HG02943 (cell line): ENCODE measurements at regions not wholly inside any gene's neighbourhood (a gene's known extent, or its start where the extent isn't known, plus 50 kb on each side); places are given as distances from the start of the nearest gene placed in this dataset.

Experiments
- ATAC-seq: cut with Tn5 transposase; IDR thresholded peaks from one replicate; pipeline ENCODE4 v1.9.1; 2021; ENCODE audit warnings: mild to moderate bottlenecking, low read depth, moderate library complexity; ENCODE audit not compliant: unreplicated experiment

DNA sequence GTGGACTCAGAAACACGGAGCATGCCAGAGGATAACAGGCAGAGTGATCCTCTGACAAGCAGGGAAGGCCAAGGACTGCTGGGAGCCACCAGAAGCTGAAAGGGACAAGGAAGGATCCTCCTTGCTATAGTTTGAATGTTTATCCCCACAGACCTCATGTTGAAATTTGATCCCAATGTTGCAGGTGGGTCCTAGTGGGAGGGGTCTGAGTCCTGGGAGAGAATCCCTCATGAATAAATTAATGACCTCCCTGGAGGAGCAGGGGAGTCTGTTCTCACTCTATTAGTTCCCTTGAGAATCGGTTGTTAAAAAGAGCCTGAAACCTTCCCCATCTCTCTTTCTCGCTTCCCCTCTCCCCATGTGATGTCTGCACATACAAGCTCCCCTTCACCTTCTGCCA is 124.4 kb downstream of the FBXO15 start:
- no peak for ATAC-seq

- ATAC-seq, result no peak
Measured at GRCh38 chr18:74019864-74020263, 127.8 kb downstream of the FBXO15 start.

GRCh38 chr18:74013955-74014354 is 133.7 kb downstream of the FBXO15 start:
- ATAC-seq, result no peak

GRCh38 chr18:74012954-74013630 is 134.5 kb downstream of the FBXO15 start:
- ATAC-seq, result no peak

- ATAC-seq, result no peak
Measured at GRCh38 chr18:74006143-74006542, 141.5 kb downstream of the FBXO15 start.

GRCh38 chr18:74005320-74006109 is 142.1 kb downstream of the FBXO15 start:
- ATAC-seq, result no peak

GRCh38 chr18:73992242-73993022 is 155.2 kb downstream of the FBXO15 start:
- no peak for ATAC-seq

- ATAC-seq, result no peak
Measured at GRCh38 chr18:73991570-73991969, 156.1 kb downstream of the FBXO15 start.

GRCh38 chr18:73990258-73990657 is 157.4 kb downstream of the FBXO15 start:
- no peak for ATAC-seq

DNA sequence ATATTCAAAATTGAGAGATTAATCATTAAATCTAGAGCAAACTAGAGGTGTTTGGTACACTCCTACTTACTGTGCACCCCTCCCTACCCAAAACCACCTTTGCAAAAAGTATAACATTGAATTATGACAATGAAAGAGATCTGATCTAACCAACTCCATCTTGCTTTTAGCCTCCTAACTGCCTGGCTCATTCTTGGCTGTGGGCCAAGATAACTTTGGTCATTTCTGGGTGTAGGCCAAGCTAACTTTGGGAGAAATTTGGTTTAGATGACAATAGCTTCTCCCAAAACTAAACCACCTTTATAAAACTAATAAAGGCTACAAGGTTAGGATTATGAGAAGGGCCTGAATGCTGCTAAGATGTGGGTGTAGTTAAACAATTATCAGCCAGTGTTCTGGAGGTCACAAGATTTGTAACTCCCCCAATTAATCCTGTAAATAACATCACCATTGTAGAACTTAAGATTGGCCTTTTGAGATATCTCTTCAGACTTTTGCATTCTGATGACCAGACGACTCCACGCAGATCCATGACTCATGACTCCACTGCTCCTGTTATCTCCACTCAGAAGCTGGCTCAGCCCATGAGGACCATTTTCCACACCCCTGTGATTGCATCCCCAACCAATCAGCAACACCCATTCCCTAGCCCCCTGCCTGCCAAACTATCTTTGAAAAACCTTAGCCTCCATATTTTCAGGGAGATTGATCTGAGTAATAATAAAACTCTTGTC is 160.2 kb downstream of the FBXO15 start:
- no peak for ATAC-seq

DNA sequence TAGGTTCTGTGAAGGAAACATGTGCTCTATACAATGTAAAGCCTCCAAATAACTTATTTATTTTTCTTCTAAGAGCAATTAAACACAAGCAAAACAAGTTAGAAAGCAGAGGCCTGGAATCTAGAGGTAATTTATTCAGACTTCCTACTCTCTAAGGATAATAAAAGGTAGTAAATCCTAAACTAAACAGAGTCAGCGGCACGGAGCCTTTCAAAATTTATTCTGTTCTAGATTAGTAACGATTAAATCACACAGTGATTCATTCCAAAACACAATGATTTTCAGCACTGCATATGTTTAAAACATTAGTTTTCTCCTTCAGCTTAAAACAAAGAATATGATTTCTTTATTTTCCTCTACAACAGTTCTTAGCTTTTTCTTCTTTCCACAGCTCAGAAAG is 160.9 kb downstream of the FBXO15 start:
- no peak for ATAC-seq

DNA sequence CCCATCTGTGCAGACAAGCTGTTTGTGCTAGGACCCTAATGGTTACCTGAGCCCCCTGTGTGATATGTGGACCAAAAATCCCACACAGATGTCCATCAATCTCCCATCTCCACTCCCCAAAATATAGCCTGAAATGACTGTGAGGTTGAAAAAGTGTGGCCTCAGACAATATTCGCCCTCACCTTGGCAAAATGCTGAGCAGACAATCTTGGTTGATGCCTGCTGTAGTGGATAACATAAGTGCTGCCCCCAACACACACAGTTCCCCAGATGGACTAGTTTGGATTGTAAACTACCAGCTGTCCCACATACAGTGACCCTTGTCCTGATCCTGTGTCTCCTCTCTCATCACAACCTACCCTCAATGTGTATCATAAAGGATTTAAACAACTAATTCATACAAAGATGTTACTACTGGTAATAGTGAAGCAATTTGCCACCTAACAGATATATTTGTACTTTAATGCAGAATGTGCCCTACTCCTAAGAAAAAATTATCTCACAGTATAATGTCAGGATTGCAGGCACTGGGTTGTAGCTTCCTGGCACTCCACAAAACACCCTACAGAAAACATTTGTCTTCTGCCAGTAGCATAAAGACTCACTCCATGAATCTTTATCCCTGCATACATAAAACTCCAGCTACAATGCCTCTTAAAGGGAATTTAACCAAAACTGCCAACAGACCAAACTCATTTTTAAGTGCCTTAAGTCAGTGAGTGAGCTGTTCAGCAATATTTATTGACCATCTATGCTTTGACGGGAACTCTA is 161.6 kb downstream of the FBXO15 start:
- no peak for ATAC-seq

- no peak for ATAC-seq
Measured at GRCh38 chr18:73983970-73984369, 163.7 kb downstream of the FBXO15 start.

DNA sequence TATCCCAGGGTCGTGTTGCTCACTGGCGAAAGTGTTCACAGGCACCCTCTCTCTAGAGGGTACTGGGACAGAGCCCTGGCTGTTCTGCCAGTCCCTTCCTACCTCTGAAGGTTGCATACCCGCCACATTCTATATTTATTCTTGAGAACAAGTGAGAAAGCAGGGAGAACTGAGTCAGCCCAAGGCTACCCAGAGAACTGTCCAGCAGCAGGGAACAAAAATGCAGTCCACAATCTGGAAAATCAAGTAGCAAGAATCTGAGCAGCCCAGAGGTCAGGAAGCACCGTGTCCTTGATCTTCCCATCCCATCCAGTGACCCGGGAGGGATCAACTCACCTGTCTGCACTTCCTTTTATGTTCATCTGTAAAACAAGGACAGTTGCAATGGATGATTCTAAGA is 164.1 kb downstream of the FBXO15 start:
- no peak for ATAC-seq

GRCh38 chr18:73981796-73982195 is 165.8 kb downstream of the FBXO15 start:
- ATAC-seq, result no peak

DNA sequence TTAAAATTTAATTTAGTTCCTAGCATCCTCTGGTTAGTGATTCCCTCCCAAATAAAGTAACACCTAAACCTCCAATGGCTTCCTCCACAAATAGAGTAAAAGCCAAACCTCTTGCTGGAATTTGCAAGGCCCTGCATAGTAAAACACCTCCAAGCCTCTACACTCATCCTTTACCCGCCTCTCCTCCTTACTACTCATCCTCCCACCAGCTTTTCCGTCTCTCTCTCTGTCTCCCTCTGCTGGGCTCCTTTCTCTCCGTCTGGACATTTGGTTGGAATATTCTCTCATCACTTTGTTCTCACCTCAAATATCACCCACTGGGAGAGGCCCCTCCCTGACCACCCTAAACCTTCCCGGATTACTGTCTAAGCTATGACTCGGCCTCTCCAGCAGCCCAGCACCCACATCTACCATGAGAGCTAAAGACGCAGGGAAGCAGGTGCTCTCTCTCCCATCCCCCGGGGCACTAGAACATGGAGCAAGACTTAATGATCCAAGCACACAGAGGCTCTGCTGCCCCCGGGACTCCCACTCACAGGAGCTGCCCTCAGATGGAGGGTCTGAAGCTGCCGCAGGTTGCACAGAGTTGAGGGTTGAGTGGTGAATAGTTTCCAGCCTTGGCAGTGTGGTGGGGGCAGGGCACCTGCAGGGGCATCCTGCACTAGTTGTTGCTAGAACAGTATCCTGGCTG is 167.2 kb downstream of the FBXO15 start:
- no peak for ATAC-seq

DNA sequence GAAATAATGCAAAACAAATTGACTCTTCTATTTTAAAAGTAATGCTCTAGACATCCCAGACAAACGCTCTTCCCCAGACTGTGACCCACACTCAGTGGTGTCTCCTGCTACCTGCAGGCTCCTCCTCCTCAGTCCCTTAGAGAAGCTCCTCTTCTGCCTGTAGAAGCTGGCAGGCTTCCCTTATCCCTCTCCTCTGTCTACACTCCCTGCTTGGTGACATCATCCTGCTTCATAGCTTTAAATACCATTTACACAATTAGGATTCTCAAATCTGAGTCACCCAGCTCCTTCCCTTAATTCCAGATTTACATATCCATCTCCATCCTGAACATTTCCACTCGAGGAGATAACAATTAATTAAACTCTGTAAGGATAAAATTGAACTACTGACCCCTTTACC is 167.9 kb downstream of the FBXO15 start:
- ATAC-seq, result no peak

DNA sequence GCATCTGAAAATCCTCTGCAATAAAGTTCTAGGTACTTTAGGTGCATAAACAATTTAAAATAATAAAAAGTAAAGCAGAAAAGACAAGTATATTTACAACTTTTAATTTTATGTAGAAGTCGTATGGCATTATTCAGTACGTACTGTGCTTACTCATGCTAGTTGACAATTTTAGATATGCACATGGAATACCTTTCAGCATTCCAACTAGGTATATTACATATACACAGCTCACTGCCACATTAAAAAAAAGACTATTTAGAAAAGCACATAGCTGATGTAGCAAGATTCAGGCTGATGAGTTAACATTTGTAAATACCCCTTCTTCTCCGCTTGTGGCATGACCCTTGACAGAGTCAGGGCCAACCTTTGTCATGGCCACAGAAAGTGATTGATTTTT is 171.2 kb downstream of the FBXO15 start:
- no peak for ATAC-seq

DNA sequence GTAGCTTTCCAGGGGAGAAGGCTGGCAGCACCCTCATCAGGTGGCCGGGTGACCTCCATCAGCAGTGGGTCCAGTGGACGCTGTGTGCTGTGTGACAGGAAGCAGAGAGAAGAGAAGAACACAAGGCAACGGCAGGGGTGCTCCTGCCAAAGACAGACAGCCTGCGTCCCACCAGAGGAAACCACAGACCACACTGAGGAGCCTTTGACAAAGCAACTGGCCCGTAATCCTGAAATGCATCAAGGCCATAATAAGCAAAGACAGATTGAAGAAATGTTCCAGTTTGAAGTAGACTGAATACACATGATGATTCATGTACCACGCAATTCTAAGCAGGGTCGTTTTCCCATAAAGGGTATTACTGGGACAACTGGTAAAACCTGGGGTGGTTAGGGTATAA is 172.4 kb downstream of the FBXO15 start:
- ATAC-seq, result no peak
